ENCODE measurements at regions not wholly inside any gene's neighbourhood (a gene's known extent, or its start where the extent isn't known, plus 50 kb on each side); places are given as distances from the start of the nearest gene placed in this dataset.

GRCh38 chr18:26783170-26783569 lies 82.3 kb downstream of the AQP4 start:
- no peaks in the 10 kb centered on the region for H3K4me1 ChIP-seq (ENCODE audit: insufficient read depth, low read length)
- no peak overlapping the region for H3K27ac ChIP-seq (ENCODE audit: extremely low read length, insufficient read depth, low read length)
- CTCF ChIA-PET (ENCODE audit: low intra/inter-chr PET ratio, low total read pairs), result no interaction called here
- no TSS peak for BruUV-seq (replicated peaks)
- DNase-seq (ENCODE audit: low spot score) (no peak), FAIRE-seq (no peak), ATAC-seq (no peak)
- in situ Hi-C loops (cut with HindIII; ENCODE audit: extremely low pct_ligation_motif_present, low pct_unique_long_range_greater_than_20kb), result no loop called here
- H2AFZ ChIP-seq (ENCODE audit: low read length), result no peak overlapping the region
- H3K36me3 ChIP-seq (replicated peaks in 1 of 2; ENCODE audit: control insufficient read depth in 1 of 2, insufficient read depth in 2 of 2, low read length in 2 of 2), result no peaks in the 10 kb centered on the region
- no peak overlapping the region for H3K9ac ChIP-seq (ENCODE audit: insufficient read depth, low read depth, low read length)
- intact Hi-C loops (cut with micrococcal nuclease; ENCODE audit: unreplicated experiment), result no loop called here
- no peak overlapping the region for H3K4me2 ChIP-seq (ENCODE audit: low read depth, low read length)
- WGBS (ENCODE audit: low lambda C conversion rate), result 2% methylated on average over 6 of the region's 6 CpGs
- POLR2A ChIA-PET, result no interaction called here
- H3K4me3 ChIP-seq (replicated peaks in 1 of 3; ENCODE audit: insufficient read depth in 1 of 3, low read depth in 2 of 3, low read length in 3 of 3), result no peak overlapping the region
- no peaks in the 10 kb centered on the region for H3K9me3 ChIP-seq (ENCODE audit: low read length)
- no peaks in the 10 kb centered on the region for H3K79me2 ChIP-seq (ENCODE audit: insufficient read depth, low read length)
- H4K20me1 ChIP-seq (ENCODE audit: insufficient read depth, low read length), result no peaks in the 10 kb centered on the region
- H3K27me3 ChIP-seq (ENCODE audit: control insufficient read depth in 1 of 2, insufficient read depth in 2 of 2, low read length in 2 of 2), result peaks cover 0 to 15% of the 10 kb centered on the region in 2 experiments; a peak in 2 of 5 replicates
- TF ChIP-seq ZNF335 (CRISPR knock-in tag; IDR thresholded peaks at IDR 0.05), result no peak
- no peak for TF ChIP-seq ZNF12 (CRISPR knock-in tag; IDR thresholded peaks at IDR 0.05)
- no peak for TF ChIP-seq ZNF749 (CRISPR knock-in tag; IDR thresholded peaks at IDR 0.05; ENCODE audit: borderline replicate concordance)

- POLR2A ChIA-PET, result no interaction called here
- Histone ChIP-seq H3K36me3 (replicated peaks in 1 of 2; ENCODE audit: control insufficient read depth in 1 of 2, insufficient read depth in 2 of 2, low read length in 2 of 2) (no peaks in the 10 kb centered on the region), H3K4me2 (ENCODE audit: low read depth, low read length) (no peak overlapping the region), H3K4me3 (replicated peaks in 1 of 3; ENCODE audit: insufficient read depth in 1 of 3, low read depth in 2 of 3, low read length in 3 of 3) (no peak overlapping the region), H3K27me3 (ENCODE audit: control insufficient read depth in 1 of 2, insufficient read depth in 2 of 2, low read length in 2 of 2) (peaks cover 0 to 15% of the 10 kb centered on the region in 2 experiments; a peak in 2 of 5 replicates), H3K79me2 (ENCODE audit: insufficient read depth, low read length) (no peaks in the 10 kb centered on the region), H3K27ac (ENCODE audit: extremely low read length, insufficient read depth, low read length) (no peak overlapping the region), H3K9me3 (ENCODE audit: low read length) (no peaks in the 10 kb centered on the region), H2AFZ (ENCODE audit: low read length) (no peak overlapping the region), H3K9ac (ENCODE audit: insufficient read depth, low read depth, low read length) (no peak overlapping the region), H4K20me1 (ENCODE audit: insufficient read depth, low read length) (no peaks in the 10 kb centered on the region), H3K4me1 (ENCODE audit: insufficient read depth, low read length) (no peaks in the 10 kb centered on the region)
- CTCF ChIA-PET (ENCODE audit: low intra/inter-chr PET ratio, low total read pairs), result no interaction called here
- in situ Hi-C loops (cut with HindIII; ENCODE audit: extremely low pct_ligation_motif_present, low pct_unique_long_range_greater_than_20kb), result no loop called here
- no peak for ATAC-seq
- no peak for DNase-seq (ENCODE audit: low spot score)
- no peak for FAIRE-seq
- BruUV-seq (replicated peaks), result no TSS peak
- WGBS (ENCODE audit: low lambda C conversion rate), result 5% methylated on average over 5 of the region's 5 CpGs
- no peak for TF ChIP-seq PHF8 (CRISPR knock-in tag; IDR thresholded peaks at IDR 0.05)
- no peak for TF ChIP-seq ZNF24 (IDR thresholded peaks at IDR 0.05)
- no peak for TF ChIP-seq PHF5A (CRISPR knock-in tag; IDR thresholded peaks at IDR 0.05; ENCODE audit: low read depth, unreplicated experiment)
- no peak for TF ChIP-seq KLF15 (CRISPR knock-in tag; IDR thresholded peaks at IDR 0.05; ENCODE audit: borderline replicate concordance)
- intact Hi-C loops (cut with micrococcal nuclease; ENCODE audit: unreplicated experiment), result no loop called here
Observed at GRCh38 chr18:26780520-26781325, 84.8 kb downstream of the AQP4 start.
